ENCODE measurements at regions not wholly inside any gene's neighbourhood (a gene's known extent, or its start where the extent isn't known, plus 50 kb on each side); places are given as distances from the start of the nearest gene placed in this dataset.

GRCh38 chr4:35982318-35982717 lies 262.0 kb downstream of the ARAP2 start:
- TF ChIP-seq CTCF (IDR thresholded peaks at IDR 0.05) (no peak), POLR2AphosphoS5 (IDR thresholded peaks at IDR 0.05) (no peak)
